Activated T-cell treated with anti-CD3 and anti-CD28 coated beads, Interleukin-2, amount 50 U/mL, for 4 hours (primary cell): ENCODE measurements at regions not wholly inside any gene's neighbourhood (a gene's known extent, or its start where the extent isn't known, plus 50 kb on each side); places are given as distances from the start of the nearest gene placed in this dataset.

ENCODE experiments used
- ATAC-seq, 2 donors: fragments of 200-7000 bp; cut with Tn5 transposase; one replicate each; pipeline ENCODE4 v1.10.0; 2021
- DNase-seq: peaks from one replicate; pipeline ENCODE4 v3.0.0-alpha.2; 2020
- H3K27me3 Mint-ChIP-seq: one replicate; pipeline ENCODE4 v1.8.0; 2021; ENCODE audit warnings: low read depth, mixed read lengths
- H3K36me3 Mint-ChIP-seq: one replicate; pipeline ENCODE4 v1.8.0; 2022; ENCODE audit warnings: mixed read lengths; ENCODE audit not compliant: insufficient read depth
- H3K4me1 Mint-ChIP-seq: one replicate; pipeline ENCODE4 v1.8.0; 2021; ENCODE audit warnings: low read depth, mixed read lengths
- H3K4me3 Mint-ChIP-seq: one replicate; pipeline ENCODE4 v1.8.0; 2021; ENCODE audit warnings: mild to moderate bottlenecking, moderate library complexity, mixed read lengths
- H3K9me3 Mint-ChIP-seq: one replicate; pipeline ENCODE4 v1.8.0; 2021; ENCODE audit warnings: mixed read lengths

DNA sequence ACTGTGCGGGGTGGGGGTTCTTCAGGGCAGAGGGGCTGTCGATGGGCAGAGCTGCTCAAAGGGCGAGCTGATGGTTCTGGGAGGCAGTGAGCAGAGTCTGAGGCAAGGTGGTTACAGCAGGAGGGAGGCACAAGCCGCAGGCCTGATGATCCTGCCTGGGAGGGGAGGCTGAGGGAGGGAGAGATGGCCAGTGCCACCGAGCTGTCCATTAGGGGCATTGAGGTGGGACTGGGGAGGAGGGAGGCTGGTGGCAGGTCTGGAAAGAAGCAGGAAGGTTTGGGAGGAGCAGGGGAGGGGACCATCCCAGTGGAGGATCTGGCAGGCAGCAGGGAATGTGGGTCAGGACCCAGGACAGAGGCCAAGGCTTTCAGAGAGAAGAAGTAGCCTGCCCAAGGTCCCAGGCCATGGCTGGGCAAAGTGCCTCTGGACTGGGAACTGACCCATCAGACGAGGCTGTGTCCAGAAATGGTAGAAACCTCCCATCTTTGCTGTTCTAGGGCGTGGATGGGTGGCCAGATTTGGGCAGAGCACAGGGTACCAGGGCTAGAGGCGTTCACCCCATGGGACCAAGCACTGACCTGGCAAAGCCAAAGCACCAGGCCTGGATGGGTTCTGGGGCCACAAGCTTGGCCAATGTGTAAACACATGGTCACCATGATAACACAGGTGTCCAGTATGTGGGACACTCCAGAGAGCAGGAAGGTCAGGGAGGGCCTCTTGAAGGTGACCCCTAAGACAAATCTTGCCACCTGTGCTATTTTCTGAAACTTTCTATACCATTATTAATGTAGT, 55.5 kb downstream of the INHBB start:
- Mint-ChIP-seq H3K4me3 (no peak overlapping the region), H3K27me3 (peaks cover 6% of the 10 kb centered on the region), H3K4me1 (no peaks in the 10 kb centered on the region), H3K36me3 (no peaks in the 10 kb centered on the region), H3K9me3 (no peaks in the 10 kb centered on the region)
- DNase-seq (no peak), ATAC-seq (no peak)

DNA sequence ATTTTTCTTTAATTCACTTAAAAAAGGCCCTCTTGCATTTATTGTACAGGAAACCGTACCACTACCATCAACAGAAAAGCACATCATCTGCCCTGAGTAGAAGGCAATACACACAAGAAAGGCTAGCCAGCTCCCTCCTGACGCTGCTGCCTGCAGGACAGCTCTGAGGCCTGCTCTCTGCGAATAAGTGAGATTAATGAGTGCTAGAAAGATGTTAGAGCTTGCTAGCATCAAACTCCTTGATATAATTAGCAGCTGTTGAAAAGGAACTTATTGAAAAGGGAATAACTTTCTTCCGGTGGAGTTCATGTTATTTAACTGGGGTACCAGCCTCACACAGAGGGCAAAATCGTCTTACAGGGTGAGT, 56.1 kb downstream of the INHBB start:
- Mint-ChIP-seq H3K4me3 (no peak overlapping the region), H3K27me3 (peaks cover 6% of the 10 kb centered on the region), H3K9me3 (no peaks in the 10 kb centered on the region), H3K4me1 (no peaks in the 10 kb centered on the region), H3K36me3 (no peaks in the 10 kb centered on the region)
- ATAC-seq = no peak
- DNase-seq = no peak

DNA sequence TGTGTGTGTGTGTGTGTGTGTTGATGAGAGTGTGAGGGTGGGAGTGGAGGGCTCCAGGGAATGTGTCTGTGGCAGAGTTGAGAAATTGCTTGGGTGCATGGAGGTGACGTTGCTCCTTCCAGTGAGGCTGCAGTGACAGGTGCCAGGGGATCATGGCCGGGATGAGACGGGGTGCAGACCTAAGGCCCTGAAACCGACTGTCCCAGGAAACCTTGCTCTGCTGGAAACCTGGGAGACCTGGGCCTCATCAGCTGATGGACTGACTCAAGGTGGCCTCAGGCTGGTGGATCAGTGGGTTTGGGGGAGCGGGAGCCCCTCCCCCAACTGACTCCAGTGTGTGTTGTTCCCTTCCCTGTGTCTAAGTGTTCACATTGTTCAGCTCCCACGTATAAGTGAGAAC, 56.6 kb downstream of the INHBB start:
- H3K27me3 Mint-ChIP-seq = peaks cover 6% of the 10 kb centered on the region
- DNase-seq (no peak), ATAC-seq (no peak)
- peaks cover 2% of the 10 kb centered on the region for H3K9me3 Mint-ChIP-seq
- no peaks in the 10 kb centered on the region for H3K4me1 Mint-ChIP-seq
- H3K4me3 Mint-ChIP-seq = no peak overlapping the region
- H3K36me3 Mint-ChIP-seq = no peaks in the 10 kb centered on the region

DNA sequence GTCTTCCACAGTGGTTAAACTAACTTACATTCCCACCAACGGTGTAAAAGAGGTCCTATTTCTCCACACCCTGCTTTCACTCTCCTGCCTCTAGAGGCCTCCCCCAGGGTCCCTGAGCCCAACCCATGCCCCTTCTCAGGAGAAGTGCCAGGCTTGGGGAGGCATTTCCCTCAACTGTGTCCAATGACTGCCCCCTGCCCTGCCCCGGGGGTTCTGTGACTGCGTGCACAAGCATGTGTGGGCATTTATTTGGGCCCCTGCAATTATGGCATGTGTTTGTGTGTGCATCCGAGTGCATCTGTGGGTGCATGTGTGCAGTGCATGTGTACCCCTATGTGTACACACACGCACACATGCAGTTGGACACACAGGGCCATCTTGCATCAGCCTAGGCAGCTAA, 57.3 kb downstream of the INHBB start:
- DNase-seq (no peak), ATAC-seq (no peak)
- Mint-ChIP-seq H3K4me1 (no peaks in the 10 kb centered on the region), H3K27me3 (peaks cover 4% of the 10 kb centered on the region), H3K36me3 (no peaks in the 10 kb centered on the region), H3K4me3 (no peak overlapping the region), H3K9me3 (peaks cover 5% of the 10 kb centered on the region)

DNA sequence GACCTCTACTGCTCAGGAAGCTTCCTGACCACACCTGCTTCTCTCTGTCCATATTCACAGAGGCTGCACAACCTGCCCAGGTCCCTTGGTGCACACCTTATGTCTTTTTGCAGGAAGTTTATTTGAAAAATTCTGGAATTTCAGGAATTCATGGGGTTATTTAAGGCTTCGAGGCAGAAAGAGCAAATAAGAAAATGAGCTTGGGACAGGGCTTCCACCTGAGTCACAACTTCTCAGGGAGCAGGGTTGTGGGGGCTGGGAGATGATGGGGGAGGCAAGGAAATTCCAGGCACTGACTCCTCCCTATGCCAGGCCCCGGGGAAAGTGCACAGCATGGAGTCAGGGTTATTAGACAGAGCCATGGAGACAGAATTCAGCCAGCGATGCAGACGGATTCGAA, 57.7 kb downstream of the INHBB start:
- peaks cover 3% of the 10 kb centered on the region for H3K27me3 Mint-ChIP-seq

DNA sequence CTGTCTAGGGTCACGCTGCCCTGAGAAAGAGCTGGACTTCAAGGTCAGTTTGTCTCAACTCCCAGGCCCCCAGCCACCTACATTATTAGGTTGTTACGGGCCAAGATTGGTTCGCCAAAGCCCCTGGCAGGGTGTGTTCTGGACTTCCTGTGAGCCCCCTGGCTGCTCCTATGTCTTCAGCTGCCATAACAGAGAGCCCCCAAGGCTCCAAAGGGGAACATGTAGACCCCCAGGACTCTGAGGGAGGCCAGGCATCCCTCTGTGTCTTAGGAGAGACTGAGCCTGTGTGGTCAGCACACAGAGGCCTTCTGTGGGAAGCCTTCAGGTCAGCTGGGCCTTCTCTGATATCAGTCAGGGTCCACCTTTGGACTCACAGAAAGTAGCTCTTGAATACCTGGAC, 58.3 kb downstream of the INHBB start:
- Mint-ChIP-seq H3K9me3 (peaks cover 15% of the 10 kb centered on the region), H3K4me3 (no peak overlapping the region), H3K27me3 (peaks cover 3% of the 10 kb centered on the region), H3K4me1 (no peaks in the 10 kb centered on the region), H3K36me3 (no peaks in the 10 kb centered on the region)
- ATAC-seq = no peak
- DNase-seq = no peak

More for the DNA sequence above, 57.7 kb downstream of the INHBB start:
- Mint-ChIP-seq H3K4me1 (no peaks in the 10 kb centered on the region), H3K4me3 (no peak overlapping the region), H3K36me3 (no peaks in the 10 kb centered on the region), H3K9me3 (peaks cover 9% of the 10 kb centered on the region)
- DNase-seq (no peak), ATAC-seq (no peak)

DNA sequence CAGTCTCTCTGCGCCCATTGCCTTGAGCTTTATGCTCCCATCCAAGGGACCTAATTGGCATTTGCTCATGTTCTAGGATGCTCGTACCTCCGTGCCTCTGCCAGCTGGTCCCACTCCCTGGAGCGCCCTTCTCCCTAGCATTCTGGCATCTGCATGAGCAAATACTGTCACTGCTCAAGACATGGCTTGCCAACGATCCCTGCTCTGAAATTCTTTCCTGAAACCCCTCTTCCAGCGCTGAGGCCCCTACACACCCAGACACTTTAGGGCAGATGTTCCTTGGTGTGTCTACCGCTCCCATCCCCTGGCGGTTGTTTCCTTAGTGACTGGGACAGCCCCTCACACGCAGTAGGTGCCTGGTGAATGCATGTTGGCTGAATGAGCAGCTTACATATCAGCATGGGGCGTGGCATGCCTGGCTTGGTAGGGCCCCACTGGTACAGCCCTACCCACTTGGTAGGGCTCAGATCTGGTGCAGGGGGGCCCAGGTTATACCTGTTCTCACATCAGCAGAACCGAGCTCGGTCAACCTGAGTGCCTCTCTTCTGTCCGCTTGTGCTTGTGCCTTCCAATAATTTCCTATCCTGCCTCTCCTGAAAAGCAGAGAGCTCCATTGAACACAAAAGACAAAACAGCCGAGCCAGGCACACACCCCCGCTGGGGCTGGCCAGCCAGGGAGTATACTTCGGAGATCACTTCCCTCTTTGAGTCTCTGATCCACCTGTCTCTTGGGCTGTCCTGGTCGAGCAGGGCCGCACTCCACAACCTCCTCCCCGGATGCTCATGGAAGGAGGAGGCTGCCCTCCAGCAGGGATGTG, 59.2 kb downstream of the INHBB start:
- H3K27me3 Mint-ChIP-seq = peaks cover 3% of the 10 kb centered on the region
- no peaks in the 10 kb centered on the region for H3K36me3 Mint-ChIP-seq
- peaks cover 15% of the 10 kb centered on the region for H3K9me3 Mint-ChIP-seq
- H3K4me1 Mint-ChIP-seq = no peaks in the 10 kb centered on the region
- ATAC-seq (no peak), DNase-seq (no peak)
- no peak overlapping the region for H3K4me3 Mint-ChIP-seq

DNA sequence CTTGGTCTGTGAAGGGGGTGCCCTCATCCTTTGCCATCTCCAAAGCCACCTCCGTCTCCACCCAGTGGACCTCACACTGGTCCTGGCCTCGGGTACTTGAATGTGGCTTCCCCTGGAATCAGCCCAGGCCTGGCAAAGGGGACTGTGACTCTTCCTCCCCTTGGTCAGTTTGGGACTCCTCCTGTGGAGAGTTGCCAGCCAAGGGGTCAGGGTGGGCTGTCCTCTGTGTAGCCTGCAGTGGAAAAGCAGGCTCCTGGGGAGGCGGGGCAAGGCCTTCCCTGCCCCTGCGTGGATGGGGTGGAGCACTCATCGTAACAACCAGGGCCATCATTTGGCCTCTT, 59.8 kb downstream of the INHBB start:
- Mint-ChIP-seq H3K4me1 (no peaks in the 10 kb centered on the region), H3K36me3 (no peaks in the 10 kb centered on the region), H3K9me3 (peaks cover 15% of the 10 kb centered on the region), H3K4me3 (no peak overlapping the region), H3K27me3 (peaks cover 3% of the 10 kb centered on the region)
- DNase-seq (no peak), ATAC-seq (no peak)

DNA sequence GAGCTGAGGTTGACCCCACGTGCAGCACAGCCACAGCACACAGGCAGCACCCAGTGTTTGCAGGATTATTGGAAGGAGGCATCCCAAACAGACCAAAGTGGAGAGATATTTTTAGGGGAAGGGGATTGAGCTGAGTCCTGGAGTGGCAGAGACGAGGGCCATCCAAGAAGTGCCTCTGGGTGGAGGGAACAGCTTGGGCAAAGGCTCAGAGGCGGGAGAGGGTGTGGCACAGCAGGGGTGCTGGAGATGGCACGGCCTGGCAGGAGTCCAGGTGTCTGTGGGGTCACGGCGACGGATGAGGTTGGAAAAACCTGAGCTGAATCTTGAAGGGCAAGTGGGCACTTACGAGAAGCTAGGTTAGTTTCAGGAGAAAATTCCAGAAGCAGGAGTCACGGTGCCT, 60.6 kb downstream of the INHBB start:
- no peak for ATAC-seq
- no peak for DNase-seq
- H3K4me3 Mint-ChIP-seq = no peak overlapping the region
- peaks cover 3% of the 10 kb centered on the region for H3K27me3 Mint-ChIP-seq
- H3K36me3 Mint-ChIP-seq = no peaks in the 10 kb centered on the region
- no peaks in the 10 kb centered on the region for H3K4me1 Mint-ChIP-seq
- peaks cover 15% of the 10 kb centered on the region for H3K9me3 Mint-ChIP-seq

DNA sequence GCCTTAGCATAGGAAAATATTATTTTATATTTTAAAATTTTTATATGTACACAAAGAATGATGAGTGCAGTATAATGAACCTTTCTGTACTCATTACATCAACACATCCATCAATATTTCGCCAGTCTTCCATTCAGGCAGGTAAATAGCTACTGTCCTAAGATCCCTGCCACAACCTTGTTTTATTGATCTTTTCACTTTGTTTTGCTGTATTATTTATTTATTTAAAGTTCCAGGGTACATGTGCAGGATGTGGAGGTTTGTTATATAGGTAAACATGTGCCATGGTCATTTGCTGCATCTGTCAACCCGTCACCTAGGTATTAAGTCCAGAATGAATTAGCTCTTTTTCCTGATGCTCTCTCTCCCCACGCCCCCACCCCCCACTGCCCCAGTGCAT, 64.6 kb downstream of the INHBB start:
- H3K4me1 Mint-ChIP-seq = no peaks in the 10 kb centered on the region
- H3K4me3 Mint-ChIP-seq = no peak overlapping the region
- ATAC-seq (no peak), DNase-seq (no peak)
- H3K9me3 Mint-ChIP-seq = peaks cover 19% of the 10 kb centered on the region
- H3K27me3 Mint-ChIP-seq = peaks cover 3% of the 10 kb centered on the region
- no peaks in the 10 kb centered on the region for H3K36me3 Mint-ChIP-seq

DNA sequence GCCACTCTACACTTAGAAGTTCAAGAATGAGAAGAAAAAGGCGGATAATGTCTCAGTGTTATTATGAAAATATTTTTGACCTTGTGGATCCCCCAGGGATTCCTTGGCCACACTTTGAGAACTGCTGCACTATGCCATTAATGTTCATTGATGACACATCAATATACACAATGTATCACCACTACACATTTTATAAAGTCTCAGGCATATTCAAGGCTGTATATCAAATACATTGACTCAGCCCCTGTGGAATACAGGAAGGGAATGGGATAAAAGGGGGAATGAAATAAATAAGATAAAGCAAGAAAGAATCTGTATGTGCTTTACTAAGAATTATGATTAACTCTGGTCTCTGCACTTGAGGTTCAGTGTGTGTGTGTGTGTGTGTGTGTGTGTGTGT, 69.1 kb downstream of the INHBB start:
- no peaks in the 10 kb centered on the region for H3K4me1 Mint-ChIP-seq
- H3K36me3 Mint-ChIP-seq = no peaks in the 10 kb centered on the region
- no peak overlapping the region for H3K4me3 Mint-ChIP-seq
- ATAC-seq (no peak), DNase-seq (no peak)
- H3K27me3 Mint-ChIP-seq = peaks cover 6% of the 10 kb centered on the region
- H3K9me3 Mint-ChIP-seq = peaks cover 4% of the 10 kb centered on the region

DNA sequence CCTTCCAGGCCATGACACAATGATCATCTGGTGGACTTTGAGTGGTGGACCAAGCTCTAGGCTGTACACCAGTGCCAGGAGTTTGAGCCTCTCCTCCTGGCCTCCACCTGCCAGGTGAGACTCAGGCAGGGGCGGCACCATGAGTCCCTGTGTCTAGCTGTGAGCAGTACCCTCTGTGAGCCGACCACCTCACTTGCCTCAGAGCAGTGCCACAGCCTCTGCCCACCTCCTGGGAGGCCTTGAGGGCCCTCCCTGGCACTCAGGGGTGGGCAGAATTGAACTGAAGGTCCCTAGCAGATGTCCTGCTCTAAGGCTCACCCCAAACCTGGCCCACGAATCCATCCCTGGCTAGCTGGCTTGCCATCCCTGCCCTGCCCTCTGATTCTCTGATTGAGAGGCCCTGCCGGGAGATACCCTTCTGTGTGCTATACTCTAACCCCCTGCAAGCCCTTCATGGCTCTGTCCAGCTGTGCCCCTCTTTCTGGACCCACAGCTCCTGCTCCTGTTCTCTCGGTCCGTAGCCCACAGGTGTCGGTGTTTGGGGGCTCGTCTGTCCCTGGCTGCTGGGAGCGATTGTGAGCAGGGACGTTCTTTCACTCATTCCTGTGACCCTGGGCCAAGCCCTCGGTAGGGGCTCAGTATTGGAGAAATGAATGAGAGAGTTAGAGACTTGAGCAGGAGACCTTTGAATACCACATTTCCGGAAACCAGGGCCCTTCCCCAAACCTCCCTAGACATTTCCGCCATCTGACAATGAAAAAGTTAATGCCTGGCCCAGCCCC, 70.0 kb downstream of the INHBB start:
- no peak for DNase-seq
- H3K27me3 Mint-ChIP-seq = peaks cover 6% of the 10 kb centered on the region
- H3K4me3 Mint-ChIP-seq = no peak overlapping the region
- H3K9me3 Mint-ChIP-seq = peaks cover 4% of the 10 kb centered on the region
- H3K4me1 Mint-ChIP-seq = no peaks in the 10 kb centered on the region
- H3K36me3 Mint-ChIP-seq = no peaks in the 10 kb centered on the region
- ATAC-seq = no peak

DNA sequence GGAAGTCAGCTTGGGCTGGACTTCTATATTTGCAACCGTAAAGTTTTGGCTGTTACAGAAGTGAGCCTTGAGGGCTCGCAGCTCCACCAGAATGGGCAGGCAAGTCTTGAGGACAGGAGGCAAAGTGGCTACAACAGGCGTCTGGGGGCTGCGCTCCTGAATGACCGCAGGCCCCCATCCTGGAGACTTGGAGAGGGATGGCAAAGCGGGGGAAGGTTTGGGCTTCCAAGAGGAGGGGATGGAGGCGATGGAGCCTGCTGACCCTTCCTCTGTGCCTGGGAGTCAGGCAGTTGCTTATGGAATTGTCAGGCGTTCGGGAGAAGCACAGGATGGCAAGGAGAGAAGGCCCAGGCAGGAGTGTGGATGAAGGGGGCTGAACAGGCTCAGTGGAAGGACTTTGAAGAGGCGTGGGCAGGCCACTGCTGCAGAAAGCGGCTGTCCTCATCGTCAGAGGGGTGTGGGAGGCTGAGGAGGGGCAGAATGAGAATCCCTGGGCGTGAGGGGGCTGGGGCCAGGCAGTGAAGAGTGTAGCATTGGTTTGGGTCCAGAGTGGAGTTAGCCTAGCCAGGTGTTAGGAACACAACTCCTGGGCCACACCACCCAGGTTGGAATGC, 72.3 kb downstream of the INHBB start:
- DNase-seq (peak; percentile 1), ATAC-seq (no peak)
- Mint-ChIP-seq H3K4me1 (no peaks in the 10 kb centered on the region), H3K36me3 (no peaks in the 10 kb centered on the region), H3K4me3 (no peak overlapping the region), H3K27me3 (peaks cover 8% of the 10 kb centered on the region), H3K9me3 (no peaks in the 10 kb centered on the region)

DNA sequence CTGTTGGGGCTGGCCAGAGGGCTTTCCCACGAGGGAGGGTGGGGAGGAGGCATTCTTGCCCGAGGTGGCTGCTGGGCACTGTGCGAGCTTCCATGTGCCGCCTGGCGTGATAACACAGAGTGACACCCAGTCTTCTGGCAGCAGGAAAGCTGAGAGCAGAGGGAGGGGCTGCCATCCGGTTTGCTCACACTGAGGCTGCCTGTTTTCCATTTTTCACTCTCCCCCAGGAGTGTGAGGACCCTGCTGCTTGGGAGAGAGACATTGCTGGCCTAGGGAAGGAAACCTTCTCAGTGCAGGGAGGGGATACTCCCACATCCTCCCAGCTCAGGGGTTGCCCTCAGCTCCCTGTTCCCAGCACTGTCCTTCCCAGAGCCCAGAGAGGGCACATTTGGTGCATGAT, 73.1 kb downstream of the INHBB start:
- Mint-ChIP-seq H3K9me3 (no peaks in the 10 kb centered on the region), H3K36me3 (no peaks in the 10 kb centered on the region), H3K4me3 (no peak overlapping the region), H3K27me3 (peaks cover 12% of the 10 kb centered on the region), H3K4me1 (no peaks in the 10 kb centered on the region)
- ATAC-seq (no peak), DNase-seq (peak; percentile 1)
